DMS53 (cell line): ENCODE measurements at regions not wholly inside any gene's neighbourhood (a gene's known extent, or its start where the extent isn't known, plus 50 kb on each side); places are given as distances from the start of the nearest gene placed in this dataset.
"Not testable (repeated sequence)": the region's sequence is repeated elsewhere in the genome, so short reads cannot be mapped to it uniquely, and the experiment has no call there.

Experiments used
- DNase-seq: peaks from one replicate; lab custom pipeline; 2025; lab: John Stamatoyannopoulos, UW

- peak; percentile 72 for DNase-seq
Measured at GRCh38 chr1:25022361-25023189, 92.5 kb upstream of the RUNX3 start.

GRCh38 chr1:25021591-25022215, 91.6 kb upstream of the RUNX3 start:
- no peak for DNase-seq

- no peak for DNase-seq
Measured at GRCh38 chr1:25020851-25021590, 90.9 kb upstream of the RUNX3 start.

- no peak for DNase-seq
Measured at GRCh38 chr1:25020173-25020845, 90.2 kb upstream of the RUNX3 start.

- no peak for DNase-seq
Measured at GRCh38 chr1:25019337-25020172, 89.5 kb upstream of the RUNX3 start.

- DNase-seq = no peak
Measured at GRCh38 chr1:25018943-25019336, 88.9 kb upstream of the RUNX3 start.

- no peak for DNase-seq
Measured at GRCh38 chr1:25018110-25018735, 88.1 kb upstream of the RUNX3 start.

GRCh38 chr1:25017436-25018109, 87.5 kb upstream of the RUNX3 start:
- DNase-seq = no peak

GRCh38 chr1:25012966-25013962, 83.2 kb upstream of the RUNX3 start:
- no peak for DNase-seq

- DNase-seq = no peak
Measured at GRCh38 chr1:25011943-25012638, 82.0 kb upstream of the RUNX3 start.

- DNase-seq = no peak
Measured at GRCh38 chr1:25011275-25011674, 81.2 kb upstream of the RUNX3 start.

- no peak for DNase-seq
Measured at GRCh38 chr1:25009671-25010262, 79.7 kb upstream of the RUNX3 start.

GRCh38 chr1:25008192-25008485, 78.1 kb upstream of the RUNX3 start:
- DNase-seq = peak; percentile 38

- DNase-seq = not testable (repeated sequence)
Measured at GRCh38 chr1:25007390-25008191, 77.5 kb upstream of the RUNX3 start.

- DNase-seq = peak; percentile 41
Measured at GRCh38 chr1:25006770-25007169, 76.7 kb upstream of the RUNX3 start.

- no peak for DNase-seq
Measured at GRCh38 chr1:25004355-25004754, 74.3 kb upstream of the RUNX3 start.

- no peak for DNase-seq
Measured at GRCh38 chr1:25003457-25004190, 73.5 kb upstream of the RUNX3 start.
